Endothelial cell of umbilical vein (primary cell): ENCODE measurements at regions not wholly inside any gene's neighbourhood (a gene's known extent, or its start where the extent isn't known, plus 50 kb on each side); places are given as distances from the start of the nearest gene placed in this dataset.
"Not testable (repeated sequence)": the region's sequence is repeated elsewhere in the genome, so short reads cannot be mapped to it uniquely, and the experiment has no call there.

ENCODE experiments used
- BruUV-seq: library from RNA; stranded (reverse); fragments of 400-500 nt; replicated peaks from 2 replicates; lab custom pipeline; 2021; lab: Mats Ljungman, UMichigan
- CTCF ChIA-PET: fragments of 300-600, 350-600 bp; sonication (Branson Sonifier 250); formaldehyde crosslinking; loops from one replicate; lab custom pipeline; 2021; ENCODE audit warnings: antibody characterized with exemption, inconsistent platforms; lab: Charles Lee
- POLR2A ChIA-PET: fragments of 300-600, 350-600 bp; sonication (Branson Sonifier 250); formaldehyde crosslinking; loops from one replicate; lab custom pipeline; 2021; ENCODE audit warnings: antibody characterized with exemption, inconsistent platforms; lab: Charles Lee
- DNase-seq: peaks from one replicate; pipeline ENCODE4 v3.0.0-alpha.2; 2011; ENCODE audit warnings: low read depth, low spot score
- FAIRE-seq: peaks from 2 replicates; lab custom pipeline; 2011; peaks lifted over from hg19 to GRCh38; lab: Jason Lieb, UNC
- H2AFZ ChIP-seq: 2 replicates; pipeline ENCODE4 v1.6.0; 2012; ENCODE audit warnings: low read depth, low read length, control low read depth, inconsistent platforms
- H3K27ac ChIP-seq: 2 replicates; pipeline ENCODE4 v1.5.1; 2011; ENCODE audit warnings: low read depth, mild to moderate bottlenecking, control low read depth, low read length, moderate library complexity; ENCODE audit not compliant: insufficient read depth
- H3K27me3 ChIP-seq, 2 experiments: 2 replicates each; pipeline versions ENCODE4 v1.6.0 to v1.6.1; 2011; ENCODE audit warnings: low read length in 2 of 2, mixed read lengths in 1 of 2; ENCODE audit not compliant: control insufficient read depth in 2 of 2, insufficient read depth in 2 of 2
- H3K36me3 ChIP-seq, 2 experiments: 2 replicates in 1 of 2; 3 replicates in 1 of 2; pipeline ENCODE4 v1.5.1; 2011; ENCODE audit warnings: low read length in 2 of 2, mild to moderate bottlenecking in 1 of 2, moderate library complexity in 1 of 2; ENCODE audit not compliant: control insufficient read depth in 2 of 2, insufficient read depth in 2 of 2; ENCODE audit errors: extremely low read depth in 1 of 2
- H3K4me1 ChIP-seq: 3 replicates; pipeline ENCODE4 v1.5.1; 2011; ENCODE audit warnings: mild to moderate bottlenecking, low read length; ENCODE audit not compliant: control insufficient read depth, insufficient read depth; ENCODE audit errors: extremely low read depth
- H3K4me2 ChIP-seq: 2 replicates; pipeline ENCODE4 v1.6.1; 2011; ENCODE audit warnings: low read length, control low read depth, mixed read lengths; ENCODE audit not compliant: insufficient read depth
- H3K4me3 ChIP-seq, 3 experiments: fragments of 200-600 bp in 1 of 3; sonication (generic), shearing (Covaris generic) in 1 of 3; replicated peaks in 1 of 3; 2 replicates each; pipeline ENCODE4 v1.5.1; 2011 to 2016; ENCODE audit warnings: control low read depth in 3 of 3, low read length in 3 of 3, mild to moderate bottlenecking in 2 of 3, inconsistent platforms in 1 of 3, low read depth in 1 of 3, moderate library complexity in 1 of 3; ENCODE audit not compliant: insufficient read depth in 1 of 3
- H3K79me2 ChIP-seq: 2 replicates; pipeline ENCODE4 v1.6.0; 2012; ENCODE audit warnings: low read length, inconsistent platforms; ENCODE audit not compliant: control insufficient read depth, insufficient read depth
- H3K9ac ChIP-seq: replicated peaks from 2 replicates; pipeline ENCODE3; 2011; ENCODE audit warnings: low read length, control low read depth; ENCODE audit not compliant: insufficient read depth; ENCODE audit errors: extremely low read depth
- H3K9me1 ChIP-seq: replicated peaks from 3 replicates; pipeline ENCODE4 v1.6.0; 2011; ENCODE audit warnings: mild to moderate bottlenecking, low read length; ENCODE audit not compliant: control insufficient read depth, insufficient read depth; ENCODE audit errors: extremely low read depth
- H3K9me3 ChIP-seq: replicated peaks from 2 replicates; pipeline ENCODE4 v1.5.1; 2012; ENCODE audit warnings: low read length, inconsistent platforms; ENCODE audit not compliant: control insufficient read depth, insufficient read depth
- H4K20me1 ChIP-seq: replicated peaks from 2 replicates; pipeline ENCODE3; 2011; ENCODE audit warnings: mild to moderate bottlenecking, low read length; ENCODE audit not compliant: control insufficient read depth, insufficient read depth; ENCODE audit errors: extremely low read depth
- CTCF ChIP-seq, 2 donors: IDR thresholded peaks; 1 replicate in 1 of 2; 2 replicates in 1 of 2; pipeline ENCODE4 v1.5.1; 2011; ENCODE audit warnings: low read length in 2 of 2, mild to moderate bottlenecking in 2 of 2, moderate library complexity in 2 of 2, control low read depth in 1 of 2, inconsistent platforms in 1 of 2, low read depth in 1 of 2; ENCODE audit not compliant: insufficient read depth in 1 of 2; ENCODE audit errors: extremely low read depth in 1 of 2
- EZH2 ChIP-seq: IDR thresholded peaks from 2 replicates; pipeline ENCODE4 v1.6.1; 2012; ENCODE audit warnings: borderline replicate concordance, low read depth, mild to moderate bottlenecking, moderate library complexity, low read length, inconsistent platforms; ENCODE audit not compliant: severe bottlenecking
- FOS ChIP-seq: IDR thresholded peaks from 2 replicates; pipeline ENCODE4 v1.6.1; 2011; ENCODE audit warnings: mild to moderate bottlenecking, low read length, moderate library complexity, borderline replicate concordance; ENCODE audit not compliant: insufficient read depth
- GATA2 ChIP-seq: IDR thresholded peaks from 2 replicates; pipeline ENCODE4 v1.7.0; 2011; ENCODE audit warnings: low read depth, mild to moderate bottlenecking, moderate library complexity, mixed read lengths, low read length; ENCODE audit not compliant: insufficient read length, insufficient read depth
- JUN ChIP-seq: IDR thresholded peaks from 2 replicates; pipeline ENCODE4 v1.6.1; 2011; ENCODE audit warnings: borderline replicate concordance, low read depth; ENCODE audit not compliant: insufficient read length, insufficient read depth
- MYC ChIP-seq: IDR thresholded peaks from one replicate; pipeline ENCODE4 v1.6.1; 2011; ENCODE audit warnings: mild to moderate bottlenecking, low read depth, low read length
- POLR2A ChIP-seq: IDR thresholded peaks from 2 replicates; pipeline ENCODE4 v1.6.1; 2012; ENCODE audit warnings: low read depth, mild to moderate bottlenecking, control low read depth, low read length
- POLR2AphosphoS5 ChIP-seq: IDR thresholded peaks from 2 replicates; pipeline ENCODE4 v1.6.1; 2012; ENCODE audit warnings: low read depth, mild to moderate bottlenecking, control low read depth, low read length, moderate library complexity; ENCODE audit not compliant: insufficient read depth
- dilution Hi-C: fragments of 300-500 bp; cut with MboI; formaldehyde crosslinking; loops from one replicate; pipeline ENCODE4 v1.15.0; 2019; ENCODE audit warnings: low sequenced_read_pairs; ENCODE audit not compliant: extremely low pct_ligation_motif_present
- intact Hi-C: fragments of 100-400 bp; cut with micrococcal nuclease; formaldehyde crosslinking; loops from one replicate; pipeline ENCODE4 v1.10.0; 2022
- TF ChIP-seq, protein P1 (sequence below): IDR thresholded peaks from 2 replicates; pipeline ENCODE4 v1.6.1; 2011; ENCODE audit not compliant: insufficient read depth, insufficient read length

DNA sequence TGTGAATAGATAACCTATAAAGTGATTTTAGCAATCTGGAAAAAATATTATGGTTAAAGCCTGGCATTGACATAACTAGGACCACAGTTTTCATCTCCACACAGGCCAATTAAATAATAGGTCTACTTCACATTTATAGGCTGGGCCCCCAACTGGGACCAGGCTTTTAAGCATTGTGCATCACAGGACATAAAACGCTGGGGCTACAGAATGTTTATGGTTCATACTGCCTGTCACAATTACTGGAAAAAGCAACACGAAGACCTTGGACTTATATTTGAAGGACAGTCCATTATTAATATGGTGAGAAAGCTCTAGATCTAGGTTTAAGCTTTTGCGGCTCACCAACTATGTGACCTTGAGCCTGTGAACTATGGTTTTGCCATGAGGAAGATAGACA lies 94.2 kb downstream of the MFAP3L start:
- no peak overlapping the region for H3K27ac ChIP-seq
- dilution Hi-C loops, result no loop called here

DNA sequence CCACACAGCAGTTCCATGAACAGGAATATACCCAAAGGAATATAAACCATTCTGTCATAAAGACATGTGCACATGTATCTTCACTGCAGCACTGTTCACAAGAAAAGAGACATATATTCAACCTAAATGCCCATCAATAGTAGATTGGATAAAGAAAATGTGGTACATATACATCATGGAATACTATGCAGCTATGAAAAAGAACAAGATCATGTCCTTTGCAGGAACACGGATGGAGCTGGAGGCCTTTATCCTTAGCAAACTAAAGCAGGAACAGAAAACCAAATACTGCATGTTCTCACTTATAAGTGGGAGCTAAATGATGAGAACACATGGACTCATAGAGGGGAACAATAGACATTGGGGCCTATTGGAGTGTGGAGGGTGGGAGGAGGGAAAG lies 95.4 kb downstream of the MFAP3L start:
- BruUV-seq, H3K9ac ChIP-seq, dilution Hi-C loops: not testable (repeated sequence)

More for the DNA sequence above, 94.2 kb downstream of the MFAP3L start:
- BruUV-seq, result no TSS peak
- no peak for FAIRE-seq
- intact Hi-C loops, result no loop called here
- no peaks in the 10 kb centered on the region for H3K9me3 ChIP-seq
- H4K20me1 ChIP-seq, result no peaks in the 10 kb centered on the region
- no peaks in the 10 kb centered on the region for H3K9me1 ChIP-seq
- no peak overlapping the region for H3K9ac ChIP-seq
- H2AFZ ChIP-seq, result no peak overlapping the region
- TF ChIP-seq MYC (no peak), EZH2 (no peak), POLR2A (no peak), POLR2AphosphoS5 (no peak), CTCF (IDR thresholded peaks at IDR 0.05; ENCODE audit: extremely low read depth in 1 of 2, insufficient read depth in 1 of 2, low read depth in 1 of 2, low read length in 2 of 2) (no peak), FOS (no peak), GATA2 (no peak), JUN (no peak)
- TF ChIP-seq, protein P1, sequence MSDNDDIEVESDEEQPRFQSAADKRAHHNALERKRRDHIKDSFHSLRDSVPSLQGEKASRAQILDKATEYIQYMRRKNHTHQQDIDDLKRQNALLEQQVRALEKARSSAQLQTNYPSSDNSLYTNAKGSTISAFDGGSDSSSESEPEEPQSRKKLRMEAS, result no peak
- no peak for DNase-seq
- H3K36me3 ChIP-seq, result no peaks in the 10 kb centered on the region
- CTCF ChIA-PET, result no interaction called here
- POLR2A ChIA-PET, result no interaction called here
- H3K27me3 ChIP-seq, result no peaks in the 10 kb centered on the region
- H3K4me2 ChIP-seq, result no peak overlapping the region
- no peaks in the 10 kb centered on the region for H3K79me2 ChIP-seq
- no peak overlapping the region for H3K4me3 ChIP-seq
- H3K4me1 ChIP-seq, result no peaks in the 10 kb centered on the region

More for the DNA sequence above, 95.4 kb downstream of the MFAP3L start:
- H3K9me1 ChIP-seq, H3K36me3 ChIP-seq, H4K20me1 ChIP-seq, H3K4me3 ChIP-seq, DNase-seq, H3K27me3 ChIP-seq, POLR2A ChIA-PET, FAIRE-seq, H3K9me3 ChIP-seq, H3K4me2 ChIP-seq, H3K4me1 ChIP-seq, H3K79me2 ChIP-seq, H2AFZ ChIP-seq, CTCF ChIA-PET, H3K27ac ChIP-seq, intact Hi-C loops: not testable (repeated sequence)
